GM21528 (cell line): ENCODE measurements at regions not wholly inside any gene's neighbourhood (a gene's known extent, or its start where the extent isn't known, plus 50 kb on each side); places are given as distances from the start of the nearest gene placed in this dataset.
"Not testable (repeated sequence)": the region's sequence is repeated elsewhere in the genome, so short reads cannot be mapped to it uniquely, and the experiment has no call there.

Experiments
- ATAC-seq: cut with Tn5 transposase; IDR thresholded peaks from one replicate; pipeline ENCODE4 v1.9.1; 2021; ENCODE audit warnings: mild to moderate bottlenecking, moderate library complexity; ENCODE audit not compliant: unreplicated experiment, low FRiP score

DNA sequence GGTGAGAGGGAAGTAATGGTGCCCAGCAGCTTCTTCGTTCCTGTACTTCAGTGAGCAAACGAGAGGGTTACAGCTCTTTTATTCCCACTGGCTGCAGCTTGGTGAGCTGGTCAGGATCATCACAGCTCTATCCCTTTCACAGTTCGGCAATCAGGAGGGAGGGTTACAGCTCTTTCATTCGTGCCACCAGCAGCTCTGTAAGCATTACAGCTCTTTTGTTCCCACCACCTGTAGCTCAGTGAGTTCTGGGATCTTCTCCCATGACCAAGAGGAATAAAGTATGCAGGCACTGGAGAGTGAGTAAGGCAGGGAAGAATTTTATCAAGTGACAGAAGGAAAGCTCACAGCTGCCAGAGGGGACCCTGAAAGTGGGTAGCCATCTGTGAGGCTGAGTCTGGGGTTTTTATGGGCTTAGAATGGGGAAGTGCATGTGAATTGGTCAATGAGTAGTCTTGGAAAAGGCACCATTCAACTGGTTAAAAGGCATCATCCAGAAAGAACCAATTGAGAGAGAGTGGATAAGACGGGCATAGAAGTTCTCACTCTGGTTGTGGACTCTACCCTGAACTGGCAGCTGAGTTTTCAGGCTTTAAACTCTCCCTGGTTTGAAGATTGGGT is 123.7 kb downstream of the COX18 start:
- no peak for ATAC-seq

DNA sequence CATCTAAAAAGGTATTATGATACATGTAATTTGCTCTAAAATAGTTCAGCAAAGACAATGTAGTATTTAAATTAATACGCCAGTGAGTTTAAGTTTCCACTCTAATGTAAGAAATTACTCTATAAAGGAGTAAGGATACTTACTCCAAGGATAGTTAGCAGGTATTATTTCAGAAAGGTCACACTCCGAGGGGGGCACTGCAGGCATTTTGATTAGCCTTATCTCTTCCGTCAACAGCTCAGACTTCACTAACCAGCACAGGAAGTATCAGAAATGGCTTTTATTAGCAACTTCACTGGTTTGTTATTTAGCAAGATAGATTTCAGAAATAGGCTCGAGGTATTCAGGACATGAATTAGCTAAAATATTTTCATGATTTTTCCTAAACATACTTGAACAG is 127.0 kb downstream of the COX18 start:
- no peak for ATAC-seq

DNA sequence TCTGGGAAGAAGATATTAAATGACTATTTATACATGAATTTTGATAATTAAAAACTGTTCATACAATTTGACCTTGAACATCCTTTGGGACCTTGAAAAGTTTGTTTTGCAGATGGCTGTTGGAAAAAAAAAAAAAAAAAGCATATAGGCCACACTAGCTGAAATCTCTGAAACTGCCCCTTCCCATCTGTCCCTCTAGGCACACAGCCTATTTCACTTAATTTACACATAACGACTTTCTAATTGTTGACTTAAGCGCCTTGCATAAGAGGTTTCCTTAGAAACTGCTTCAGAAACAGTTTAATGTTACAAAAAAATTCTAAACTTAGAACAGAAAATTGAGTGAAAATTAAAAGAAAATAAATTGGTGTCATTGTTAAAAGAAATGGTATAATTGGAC is 131.0 kb downstream of the COX18 start:
- no peak for ATAC-seq

DNA sequence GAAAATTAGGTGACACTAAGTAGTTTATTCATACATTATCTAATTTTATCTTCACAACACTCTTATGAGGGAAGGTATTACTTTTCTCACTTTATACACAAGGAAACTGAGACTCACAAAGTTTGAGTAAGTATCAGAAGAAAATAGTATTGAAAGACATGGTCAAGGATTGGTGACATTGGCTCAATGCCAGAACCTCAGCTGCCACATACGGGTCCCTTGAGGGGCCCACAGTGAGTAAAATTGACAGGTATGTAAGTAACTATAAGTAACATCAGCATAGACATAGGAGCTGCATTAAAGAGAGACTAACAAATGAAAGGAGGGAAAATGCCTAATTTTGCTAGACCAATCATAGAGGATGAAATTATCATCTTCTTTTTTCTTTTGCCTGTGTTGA is 134.1 kb downstream of the COX18 start:
- no peak for ATAC-seq

DNA sequence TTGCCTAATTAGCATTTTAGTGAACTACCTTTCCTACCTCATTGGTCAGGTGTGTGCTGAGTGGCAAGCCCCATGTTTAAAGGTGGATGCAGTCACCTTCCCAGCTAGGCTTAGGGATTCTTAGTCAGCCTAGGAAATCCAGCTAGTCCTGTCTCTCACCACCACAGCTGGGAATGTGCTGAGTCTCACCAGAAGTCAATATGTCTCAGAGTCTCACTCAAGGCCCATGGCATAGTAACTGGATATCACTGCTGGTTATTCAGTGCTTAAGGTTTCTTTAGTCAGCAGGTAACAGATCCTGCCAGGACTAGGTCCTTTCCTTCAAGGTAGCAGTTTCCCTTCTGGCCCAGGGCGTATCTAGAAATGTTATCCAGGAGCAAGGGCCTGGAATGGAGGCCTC is 136.5 kb downstream of the COX18 start:
- ATAC-seq = no peak

DNA sequence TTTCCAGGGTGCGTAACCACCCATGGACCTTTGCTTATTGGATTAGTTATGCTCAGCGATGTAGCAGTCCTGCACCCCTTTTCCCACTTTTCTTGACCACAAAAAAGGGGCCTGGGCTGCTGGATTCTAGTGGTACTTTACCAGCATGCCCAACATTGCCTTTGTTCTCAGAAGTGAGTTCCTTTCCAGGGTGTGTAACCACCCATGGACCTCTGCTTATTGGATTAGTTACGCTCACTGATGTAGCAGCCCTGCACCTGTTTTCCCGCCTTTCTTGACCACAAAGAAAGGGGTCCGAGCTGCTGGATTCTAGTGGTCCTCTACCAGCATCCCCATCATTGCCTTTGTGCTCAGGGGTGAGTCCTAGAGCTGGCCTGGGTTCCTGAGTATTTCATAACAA is 138.2 kb downstream of the COX18 start:
- no peak for ATAC-seq

DNA sequence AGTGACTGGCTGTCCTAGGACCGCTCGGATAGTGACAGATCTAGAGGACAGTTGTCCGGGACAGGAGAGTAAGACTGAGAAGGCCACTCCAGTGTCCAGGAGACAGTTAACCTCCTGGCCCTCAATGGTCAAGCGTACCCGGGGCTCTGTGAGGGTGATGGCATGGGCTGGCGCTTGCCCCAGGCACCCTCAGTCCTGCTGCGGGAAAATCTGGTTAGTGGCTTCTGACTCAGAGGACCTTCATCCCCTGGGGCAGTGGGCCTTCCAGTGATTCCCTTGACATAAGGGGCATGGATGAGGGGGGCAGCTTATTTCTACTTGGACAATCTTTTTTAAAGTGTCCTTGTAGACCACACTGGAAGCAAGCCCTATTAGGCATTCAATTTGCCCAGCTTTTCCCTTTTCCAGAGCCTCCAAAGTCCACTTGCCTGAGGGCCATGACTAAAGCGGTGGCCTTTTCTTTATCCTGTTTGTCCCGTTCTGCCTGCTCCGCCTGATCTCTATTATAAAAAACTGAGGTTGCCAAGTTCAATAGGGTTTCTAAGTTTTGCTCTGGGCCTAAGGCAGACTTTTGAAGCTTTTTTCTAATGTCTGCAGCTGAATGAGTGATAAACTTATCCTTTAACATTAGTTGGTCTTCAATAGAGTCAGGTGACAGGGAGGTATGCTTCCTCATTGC is 139.8 kb downstream of the COX18 start:
- not testable (repeated sequence) for ATAC-seq

DNA sequence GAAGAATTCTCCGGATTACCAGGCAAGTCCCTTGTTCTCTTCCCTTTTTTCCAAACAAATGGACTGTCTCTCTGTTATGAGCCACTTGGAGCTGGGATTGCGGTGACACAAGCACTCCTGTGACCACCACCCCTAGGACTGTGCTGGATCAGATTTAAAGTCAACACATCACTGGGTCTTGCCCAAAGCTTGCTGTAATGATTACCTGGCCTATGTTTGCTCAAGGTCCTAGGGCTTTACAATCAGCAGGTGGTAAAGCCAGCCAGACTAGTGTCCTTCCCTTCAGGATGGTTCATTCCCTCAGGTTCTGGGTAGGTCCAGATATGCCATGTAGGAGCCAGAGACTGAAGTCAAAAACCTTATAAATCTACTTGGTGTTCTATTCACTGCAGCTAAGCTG is 144.7 kb downstream of the COX18 start:
- ATAC-seq = no peak

DNA sequence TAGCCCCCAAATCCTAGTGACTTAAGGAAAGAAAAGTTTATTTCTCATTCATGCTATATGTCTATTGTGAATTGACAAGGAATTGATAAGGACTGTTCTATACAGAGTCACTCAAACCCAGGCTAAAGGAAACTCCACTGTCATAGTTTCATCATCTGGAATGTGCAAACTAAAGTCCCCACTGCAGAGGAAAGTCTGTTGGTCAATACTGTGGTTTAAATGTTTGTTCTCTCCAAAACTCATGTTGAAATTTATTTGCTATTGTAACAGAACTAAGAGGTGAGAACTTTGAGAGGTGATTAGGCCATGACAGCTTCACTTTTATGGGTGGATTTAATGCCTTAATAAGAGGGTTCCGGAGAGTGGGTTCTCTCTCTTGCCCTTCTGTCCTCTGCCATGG is 149.6 kb downstream of the COX18 start:
- no peak for ATAC-seq

DNA sequence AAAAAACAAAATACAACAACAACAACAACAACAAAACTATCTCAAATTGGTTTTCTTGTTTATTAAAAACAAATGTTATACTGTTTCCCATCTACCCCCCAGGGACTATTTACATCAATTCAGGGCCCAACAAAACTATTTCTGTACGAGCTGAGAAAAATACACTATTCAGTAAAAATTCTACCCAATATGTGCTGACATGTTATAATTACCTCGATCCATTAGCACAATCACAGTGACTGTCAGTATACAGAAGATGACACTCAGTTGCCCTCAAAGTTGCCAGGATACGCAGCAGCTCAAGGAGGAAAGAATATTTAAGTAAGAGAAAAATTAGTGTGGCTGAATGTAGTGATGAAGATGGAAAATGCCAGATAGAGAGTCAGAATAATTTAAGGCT is 150.1 kb downstream of the COX18 start:
- no peak for ATAC-seq

DNA sequence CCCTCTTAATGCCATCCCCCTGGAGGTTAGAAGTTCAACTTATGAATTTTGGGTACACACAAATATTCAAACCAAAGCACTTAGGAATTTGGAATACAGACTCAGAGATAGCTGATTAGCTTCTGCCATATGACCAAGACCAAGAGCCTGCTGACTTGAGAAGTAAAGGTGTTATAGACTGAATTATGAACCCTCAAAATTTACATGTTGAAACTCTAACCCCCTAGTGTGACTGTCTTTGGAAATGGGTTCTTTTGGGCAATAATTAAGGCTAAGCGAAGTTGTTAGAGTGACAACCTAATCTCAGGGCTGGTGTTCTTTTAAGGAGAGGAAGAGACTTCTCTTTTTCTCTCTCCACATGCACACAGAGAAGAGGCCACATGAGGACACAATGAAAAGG is 151.2 kb downstream of the COX18 start:
- no peak for ATAC-seq

DNA sequence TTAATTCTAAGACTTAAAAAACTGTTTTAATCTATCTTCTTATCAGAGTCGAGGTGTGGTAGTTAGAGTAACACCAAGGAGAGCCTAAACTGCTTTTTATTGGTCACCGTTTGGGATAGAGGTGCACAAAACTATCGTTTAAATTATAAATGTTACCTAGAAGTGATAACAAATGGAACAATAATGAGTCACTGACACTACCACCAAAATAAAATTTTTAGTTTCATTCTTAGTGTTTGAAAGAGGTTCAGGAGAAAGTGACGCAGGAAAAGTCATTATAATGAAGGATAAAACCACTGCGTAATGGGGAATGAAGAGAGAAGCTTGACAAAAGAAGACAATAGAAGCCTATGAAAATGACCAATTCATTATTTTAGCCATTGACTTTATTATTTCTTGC is 158.2 kb downstream of the COX18 start:
- no peak for ATAC-seq

DNA sequence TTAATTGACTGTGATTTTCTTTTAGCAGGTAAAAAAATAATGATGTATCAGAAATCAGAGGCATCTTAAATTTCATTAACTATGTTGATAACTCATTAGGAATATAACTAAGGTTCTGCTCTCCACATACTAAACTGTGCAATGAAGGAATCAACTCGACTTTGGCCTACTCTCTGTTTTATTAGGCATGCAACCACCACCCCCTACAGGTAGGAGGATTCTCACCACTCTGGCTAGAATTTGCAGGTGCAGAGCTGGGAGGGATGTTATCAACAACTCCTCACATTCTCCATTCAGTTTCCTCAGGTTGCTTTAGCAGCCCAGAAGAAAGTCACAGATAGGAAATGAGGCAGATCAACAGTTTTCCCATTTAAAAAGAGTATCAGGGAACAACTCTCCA is 160.1 kb downstream of the COX18 start:
- ATAC-seq = no peak

DNA sequence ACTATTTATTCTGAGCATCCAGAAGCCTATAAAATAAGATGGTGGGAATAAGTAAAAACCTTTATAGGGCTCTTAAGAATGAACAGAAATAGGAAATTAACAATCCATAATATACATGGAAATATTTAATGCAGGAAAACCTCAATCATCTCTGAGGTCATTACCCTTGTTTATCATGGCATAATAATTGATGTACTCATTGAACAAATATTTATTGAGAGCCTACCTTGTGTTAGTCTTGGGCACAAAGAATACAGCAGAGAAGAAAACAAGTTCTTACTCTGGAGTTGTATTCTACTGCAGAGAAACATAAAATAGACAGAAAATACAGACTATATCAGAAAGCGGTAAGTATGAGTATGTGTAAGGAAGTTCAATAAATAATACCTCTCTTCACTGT is 167.2 kb downstream of the COX18 start:
- ATAC-seq = no peak

DNA sequence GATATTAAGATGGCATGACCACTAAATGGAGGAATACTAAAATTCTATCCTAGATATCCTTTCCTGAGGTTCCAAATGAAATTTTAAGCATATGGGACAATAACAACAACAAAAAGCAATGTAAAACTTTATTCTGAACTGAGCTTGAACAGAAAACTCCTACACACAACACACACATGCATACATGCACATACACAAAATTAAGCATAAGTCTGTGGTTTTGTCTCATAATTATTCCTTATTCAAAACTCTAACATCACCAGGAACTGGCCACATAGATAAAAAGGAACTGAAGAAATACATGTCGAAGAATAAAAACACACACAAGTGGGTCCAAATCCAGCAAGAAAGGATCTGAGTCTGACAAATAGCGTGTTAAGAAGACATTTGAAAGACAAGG is 168.0 kb downstream of the COX18 start:
- no peak for ATAC-seq

DNA sequence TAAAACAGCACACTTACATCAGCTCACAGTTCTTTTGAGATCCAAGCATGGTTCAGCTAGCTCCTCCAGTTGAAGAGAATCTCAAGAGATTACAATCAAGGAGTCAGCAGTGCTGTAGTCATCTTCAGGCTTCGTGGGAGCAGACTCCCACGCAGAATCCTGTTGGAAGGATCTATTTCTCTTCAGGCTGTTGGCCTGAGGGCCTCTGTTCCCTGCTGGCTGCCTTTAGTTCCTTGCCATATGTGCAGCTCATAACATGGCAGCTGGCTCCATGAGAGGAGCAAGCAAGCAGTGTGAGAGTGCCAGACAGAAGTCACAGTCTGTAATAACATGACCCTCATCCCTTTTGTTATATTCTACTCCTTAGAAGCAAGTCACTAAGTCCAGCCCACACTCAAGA is 168.6 kb downstream of the COX18 start:
- ATAC-seq = no peak

DNA sequence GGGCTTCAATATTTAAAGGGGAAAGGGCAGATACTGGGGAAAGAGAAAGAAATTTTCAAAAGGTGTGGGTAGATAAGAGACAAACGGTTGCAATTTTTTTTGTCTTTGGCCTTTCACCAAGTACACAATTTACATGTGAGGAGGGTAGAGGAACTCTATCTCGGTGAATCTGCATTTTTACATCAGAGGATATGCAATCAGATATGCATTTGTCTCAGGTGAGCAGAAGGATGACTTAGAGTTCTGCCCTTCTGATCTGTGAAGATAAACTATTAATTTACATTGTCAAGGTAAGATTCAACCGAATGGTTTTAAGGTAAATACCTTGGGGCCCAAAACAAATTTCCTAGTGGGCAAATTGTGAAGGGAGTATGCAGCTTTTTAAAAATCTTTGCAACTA is 169.9 kb downstream of the COX18 start:
- no peak for ATAC-seq

DNA sequence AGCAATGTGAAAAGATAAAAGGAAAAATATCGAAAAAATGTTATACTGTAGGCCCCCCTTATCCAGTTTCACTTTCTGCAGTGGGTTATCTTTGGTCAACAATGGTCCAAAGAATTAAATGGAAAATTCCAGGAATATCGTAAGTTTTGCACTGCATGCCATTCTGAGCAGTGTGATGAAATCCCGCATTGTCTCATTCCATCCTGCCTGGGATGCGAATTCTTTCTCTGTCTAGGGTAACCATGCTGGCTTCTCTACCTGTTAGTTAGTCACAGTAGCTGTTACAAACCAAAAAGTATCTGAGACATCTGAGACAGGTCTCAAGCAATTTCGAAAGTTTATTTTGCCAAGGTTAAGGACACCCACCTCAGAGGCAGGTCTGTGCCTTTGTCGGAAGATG is 170.3 kb downstream of the COX18 start:
- no peak for ATAC-seq

DNA sequence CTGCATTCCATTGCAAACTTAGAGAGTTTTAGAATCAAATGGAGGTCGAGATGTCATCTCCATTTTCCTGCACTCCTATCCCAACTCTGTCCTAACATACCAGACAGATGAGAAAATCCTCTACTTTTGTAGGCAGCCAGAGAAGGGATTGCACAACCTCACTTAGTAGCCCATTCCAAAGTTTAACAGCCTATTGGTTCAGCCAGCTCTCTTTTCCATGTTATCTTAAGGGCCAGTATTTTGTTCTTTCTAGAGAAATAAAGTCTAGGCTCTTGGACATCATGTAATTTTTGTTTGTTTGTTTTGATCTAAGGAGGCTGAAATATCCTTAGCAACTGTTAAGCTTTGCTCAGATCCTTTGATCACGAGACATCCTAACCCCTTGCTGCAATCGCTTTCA is 173.0 kb downstream of the COX18 start:
- no peak for ATAC-seq

DNA sequence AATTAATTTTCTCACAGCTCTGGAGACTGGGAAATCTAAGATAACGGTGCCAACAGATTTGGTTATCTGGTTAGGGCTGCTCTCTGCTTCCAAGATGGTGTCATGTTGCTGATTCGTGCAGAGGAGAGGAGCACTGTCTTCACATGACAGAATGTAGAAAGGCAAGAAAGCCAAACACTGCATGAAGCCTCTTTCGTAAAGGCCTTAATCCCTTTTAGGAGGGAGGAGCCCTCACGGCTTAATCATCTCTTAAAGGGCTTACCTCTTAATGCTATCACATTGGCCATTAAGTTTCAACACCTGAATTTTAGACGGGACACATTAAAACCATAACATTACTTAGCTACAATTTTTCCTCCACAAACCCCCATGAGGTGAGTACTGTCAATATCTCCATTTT is 174.1 kb downstream of the COX18 start:
- no peak for ATAC-seq

DNA sequence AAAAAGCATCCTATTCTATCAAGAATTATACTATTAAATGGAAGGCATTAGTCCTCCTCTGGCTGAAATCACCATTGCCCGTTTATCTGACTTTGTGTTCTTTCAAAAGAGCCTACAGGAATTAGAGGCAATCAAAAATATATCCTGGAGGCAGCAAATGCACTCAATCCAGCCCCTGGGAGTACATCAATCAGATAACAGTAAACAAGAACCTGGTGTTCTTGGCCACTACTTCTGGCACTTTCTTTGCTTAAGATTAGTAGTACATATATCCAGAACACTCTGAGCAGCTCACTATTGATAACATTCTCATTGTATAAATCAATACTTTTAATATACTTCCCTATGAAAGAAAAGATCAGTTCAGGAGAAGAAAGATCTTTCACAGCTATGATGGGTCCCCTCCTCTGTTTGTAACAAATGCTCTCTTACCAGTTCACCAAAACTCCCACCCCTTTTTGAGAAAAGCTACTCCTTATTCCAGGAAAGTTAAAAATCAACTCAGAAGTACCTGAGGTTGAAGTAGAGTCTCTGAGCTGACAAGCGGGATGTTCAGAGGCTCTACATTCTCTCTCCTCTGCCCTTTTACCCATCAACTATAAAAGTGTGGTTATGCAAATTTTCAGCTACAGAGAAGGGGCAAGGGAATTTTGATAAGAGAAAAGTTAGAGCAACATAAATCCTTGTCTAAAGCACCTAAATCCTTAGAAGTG is 176.0 kb downstream of the COX18 start:
- ATAC-seq = no peak

DNA sequence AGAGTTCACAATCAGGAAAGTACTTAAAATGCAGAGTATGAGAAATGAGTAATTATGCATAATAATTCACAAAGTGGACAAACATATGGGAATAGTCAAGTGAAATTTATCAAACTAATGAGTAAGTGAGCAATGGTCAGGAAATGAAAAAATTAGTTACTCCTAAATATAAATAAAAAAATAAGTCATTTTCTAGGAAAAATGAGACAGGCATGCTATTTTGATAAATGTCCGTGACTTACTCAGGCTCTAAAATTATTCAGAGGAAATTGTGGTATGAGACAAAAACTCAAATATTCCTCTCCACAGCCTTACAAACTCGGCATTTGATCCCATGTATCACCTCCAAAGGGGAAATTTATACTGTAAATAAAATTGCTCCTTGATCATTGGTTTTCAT is 181.2 kb downstream of the COX18 start:
- no peak for ATAC-seq
